Cardiac muscle cell (in vitro differentiated cells and primary cell): ENCODE measurements at regions not wholly inside any gene's neighbourhood (a gene's known extent, or its start where the extent isn't known, plus 50 kb on each side); places are given as distances from the start of the nearest gene placed in this dataset.
A peak's percentile ranks its signal among the peaks of the same experiment; 100 is the strongest.

Experiments
- DNase-seq, 2 donors: peaks; one replicate each; pipeline versions ENCODE4 v3.0.0 to v3.0.0-alpha.2; 2010 to 2017; ENCODE audit warnings: low read depth in 1 of 2, low spot score in 1 of 2
- H3K27ac ChIP-seq: fragments of 200-600 bp; sonication (generic); 2 replicates; pipeline ENCODE4 v1.5.1; 2016
- H3K27me3 ChIP-seq: fragments of 200-600 bp; sonication (generic); 2 replicates; pipeline ENCODE4 v1.6.0; 2016; ENCODE audit warnings: control low read depth
- H3K36me3 ChIP-seq: fragments of 200-600 bp; sonication (generic); 2 replicates; pipeline ENCODE4 v1.5.1; 2016; ENCODE audit warnings: control low read depth
- H3K4me1 ChIP-seq: fragments of 200-600 bp; sonication (generic); 2 replicates; pipeline ENCODE4 v1.8.1; 2017; ENCODE audit warnings: low read depth, mild to moderate bottlenecking, mixed run types
- H3K4me3 ChIP-seq: fragments of 200-600 bp; sonication (generic); 2 replicates; pipeline ENCODE4 v1.5.1; 2016; ENCODE audit warnings: mild to moderate bottlenecking
- H3K9me3 ChIP-seq: fragments of 200-600 bp; sonication (generic); 2 replicates; pipeline ENCODE4 v1.5.1; 2017; ENCODE audit warnings: low read depth, mild to moderate bottlenecking, control low read depth
- TF ChIP-seq, protein P1 (sequence below): IDR thresholded peaks from 2 replicates; pipeline ENCODE4 v1.5.1; 2012; ENCODE audit warnings: low read depth, mild to moderate bottlenecking, low read length

DNA sequence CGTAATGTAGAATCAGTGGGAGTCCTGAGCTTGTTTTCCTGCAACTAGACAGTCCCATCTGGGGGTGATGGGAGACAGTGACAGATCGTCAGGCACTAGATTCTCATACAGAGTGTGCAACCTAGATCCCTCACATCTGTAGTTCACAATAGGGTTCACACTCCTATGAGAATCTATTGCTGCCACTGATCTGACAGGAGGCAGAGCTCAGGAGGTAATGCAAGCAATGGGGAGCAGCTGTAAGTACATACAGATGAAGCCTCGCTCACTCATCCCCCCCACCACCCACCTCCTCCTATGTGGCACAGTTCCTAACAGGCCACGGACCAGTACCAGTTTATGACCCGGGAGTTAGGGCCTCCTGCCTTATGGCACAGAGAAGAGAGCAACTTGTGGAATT, 116.2 kb upstream of the PIK3R1 start:
- H3K27ac ChIP-seq = no peak overlapping the region
- DNase-seq = no peak
- H3K27me3 ChIP-seq = no peaks in the 10 kb centered on the region
- no peaks in the 10 kb centered on the region for H3K9me3 ChIP-seq
- H3K4me3 ChIP-seq = no peak overlapping the region
- no peaks in the 10 kb centered on the region for H3K4me1 ChIP-seq
- TF ChIP-seq, protein P1, sequence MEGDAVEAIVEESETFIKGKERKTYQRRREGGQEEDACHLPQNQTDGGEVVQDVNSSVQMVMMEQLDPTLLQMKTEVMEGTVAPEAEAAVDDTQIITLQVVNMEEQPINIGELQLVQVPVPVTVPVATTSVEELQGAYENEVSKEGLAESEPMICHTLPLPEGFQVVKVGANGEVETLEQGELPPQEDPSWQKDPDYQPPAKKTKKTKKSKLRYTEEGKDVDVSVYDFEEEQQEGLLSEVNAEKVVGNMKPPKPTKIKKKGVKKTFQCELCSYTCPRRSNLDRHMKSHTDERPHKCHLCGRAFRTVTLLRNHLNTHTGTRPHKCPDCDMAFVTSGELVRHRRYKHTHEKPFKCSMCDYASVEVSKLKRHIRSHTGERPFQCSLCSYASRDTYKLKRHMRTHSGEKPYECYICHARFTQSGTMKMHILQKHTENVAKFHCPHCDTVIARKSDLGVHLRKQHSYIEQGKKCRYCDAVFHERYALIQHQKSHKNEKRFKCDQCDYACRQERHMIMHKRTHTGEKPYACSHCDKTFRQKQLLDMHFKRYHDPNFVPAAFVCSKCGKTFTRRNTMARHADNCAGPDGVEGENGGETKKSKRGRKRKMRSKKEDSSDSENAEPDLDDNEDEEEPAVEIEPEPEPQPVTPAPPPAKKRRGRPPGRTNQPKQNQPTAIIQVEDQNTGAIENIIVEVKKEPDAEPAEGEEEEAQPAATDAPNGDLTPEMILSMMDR = no peak
- H3K36me3 ChIP-seq = no peaks in the 10 kb centered on the region

- H3K27me3 ChIP-seq = no peaks in the 10 kb centered on the region
- H3K4me1 ChIP-seq = no peaks in the 10 kb centered on the region
- no peaks in the 10 kb centered on the region for H3K36me3 ChIP-seq
- no peak overlapping the region for H3K27ac ChIP-seq
- H3K9me3 ChIP-seq = no peaks in the 10 kb centered on the region
- no peak for DNase-seq
- no peak overlapping the region for H3K4me3 ChIP-seq
- TF ChIP-seq, protein P1 = no peak
Observed at GRCh38 chr5:68093455-68094159, 121.9 kb upstream of the PIK3R1 start.

DNA sequence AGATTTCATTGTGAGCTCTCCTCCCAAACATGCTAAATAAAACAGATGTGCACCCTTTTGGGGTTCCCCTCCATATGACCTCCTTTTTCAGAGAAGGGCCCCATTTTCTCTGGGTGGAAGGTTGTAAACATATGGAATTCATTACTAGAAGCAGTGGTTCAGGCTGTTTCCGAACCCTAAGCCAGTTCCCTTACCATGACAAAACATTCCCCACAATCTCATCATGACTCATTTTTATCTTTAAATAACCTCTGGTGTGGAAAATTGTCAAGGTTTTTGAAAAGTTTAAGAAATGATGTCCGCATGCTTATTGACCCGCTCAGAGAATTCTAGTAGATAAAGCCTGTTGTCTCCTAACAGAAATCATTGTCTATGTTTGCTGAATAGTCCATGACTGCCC, 127.3 kb upstream of the PIK3R1 start:
- Histone ChIP-seq H3K27me3 (no peaks in the 10 kb centered on the region), H3K9me3 (no peaks in the 10 kb centered on the region), H3K27ac (no peak overlapping the region), H3K4me3 (no peak overlapping the region), H3K4me1 (no peaks in the 10 kb centered on the region), H3K36me3 (no peaks in the 10 kb centered on the region)
- peak in 1 of 2 donors; percentile 88 for DNase-seq
- TF ChIP-seq, protein P1 = no peak

DNA sequence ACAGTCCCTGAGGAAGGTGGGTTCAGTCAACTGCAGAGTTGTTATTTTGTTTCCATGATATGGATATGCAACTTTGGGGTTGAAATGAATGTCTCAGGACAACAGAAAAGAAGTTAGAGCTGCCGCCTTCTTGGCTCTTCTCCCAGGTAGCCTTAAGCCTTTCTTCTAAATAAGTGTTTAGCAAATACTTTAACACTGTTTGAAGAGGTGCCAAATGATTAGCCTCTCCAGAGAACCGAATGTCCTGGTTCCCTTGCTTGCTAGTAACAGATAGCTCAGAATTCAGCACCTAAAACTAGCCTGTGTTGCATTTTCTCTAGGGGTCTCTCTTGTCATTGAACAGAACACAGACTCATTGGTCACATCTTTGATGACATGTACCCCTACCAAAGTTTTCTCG, 127.7 kb upstream of the PIK3R1 start:
- no peaks in the 10 kb centered on the region for H3K9me3 ChIP-seq
- H3K27me3 ChIP-seq = no peaks in the 10 kb centered on the region
- no peaks in the 10 kb centered on the region for H3K4me1 ChIP-seq
- H3K36me3 ChIP-seq = no peaks in the 10 kb centered on the region
- DNase-seq = peak in 1 of 2 donors; percentile 71
- no peak overlapping the region for H3K4me3 ChIP-seq
- TF ChIP-seq, protein P1 = no peak
- no peak overlapping the region for H3K27ac ChIP-seq

DNA sequence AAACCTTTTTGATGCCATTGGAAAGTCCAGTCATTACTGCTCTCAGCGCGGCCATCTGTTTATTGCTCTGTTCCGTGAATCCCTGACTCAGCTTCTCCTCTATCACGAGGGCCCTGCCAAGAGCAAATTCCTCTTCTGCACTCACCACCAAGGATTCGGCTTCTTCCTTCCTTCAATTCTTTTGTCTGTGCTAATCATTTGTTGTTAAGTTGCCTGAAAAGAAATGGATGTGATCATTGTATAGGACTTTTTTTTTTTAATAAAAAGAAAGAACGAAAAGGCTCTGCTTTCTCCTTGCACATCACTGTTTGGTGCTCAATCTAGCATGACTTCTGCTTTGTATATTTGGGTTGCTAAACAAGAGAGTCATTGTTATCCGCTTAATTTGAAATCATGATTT, 128.7 kb upstream of the PIK3R1 start:
- no peaks in the 10 kb centered on the region for H3K9me3 ChIP-seq
- H3K4me3 ChIP-seq = no peak overlapping the region
- H3K27ac ChIP-seq = no peak overlapping the region
- TF ChIP-seq, protein P1 = no peak
- no peaks in the 10 kb centered on the region for H3K4me1 ChIP-seq
- H3K36me3 ChIP-seq = no peaks in the 10 kb centered on the region
- no peaks in the 10 kb centered on the region for H3K27me3 ChIP-seq
- DNase-seq = peak in 1 of 2 donors; percentile 89
